ENCODE measurements at regions not wholly inside any gene's neighbourhood (a gene's known extent, or its start where the extent isn't known, plus 50 kb on each side); places are given as distances from the start of the nearest gene placed in this dataset.

DNA sequence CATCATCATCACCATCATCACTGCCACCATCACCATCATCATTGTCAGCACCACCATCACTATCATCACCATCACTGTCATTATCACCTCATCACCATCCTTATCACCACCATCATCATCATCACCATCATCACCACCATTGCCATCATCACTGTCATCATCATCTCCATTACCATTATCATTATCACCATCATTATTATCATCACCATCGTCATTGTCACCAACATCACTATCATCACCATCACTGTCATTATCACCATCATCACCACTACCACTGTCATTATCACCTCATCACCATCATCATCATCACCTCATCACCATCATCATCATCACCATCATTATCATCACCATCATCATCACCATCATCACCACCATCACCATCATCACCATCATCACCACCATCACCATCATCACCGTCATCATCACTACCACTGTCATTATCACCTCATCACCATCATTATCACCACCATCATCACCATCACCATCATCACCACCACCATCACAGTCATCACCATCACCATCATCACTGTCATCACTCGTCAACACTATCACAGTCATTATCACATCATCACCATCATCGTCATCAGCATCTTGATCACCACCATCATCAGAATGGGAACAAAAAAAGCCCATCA lies 191.1 kb downstream of the TTLL2 start:
- DNase-seq (ENCODE audit: low read depth): no peak

DNA sequence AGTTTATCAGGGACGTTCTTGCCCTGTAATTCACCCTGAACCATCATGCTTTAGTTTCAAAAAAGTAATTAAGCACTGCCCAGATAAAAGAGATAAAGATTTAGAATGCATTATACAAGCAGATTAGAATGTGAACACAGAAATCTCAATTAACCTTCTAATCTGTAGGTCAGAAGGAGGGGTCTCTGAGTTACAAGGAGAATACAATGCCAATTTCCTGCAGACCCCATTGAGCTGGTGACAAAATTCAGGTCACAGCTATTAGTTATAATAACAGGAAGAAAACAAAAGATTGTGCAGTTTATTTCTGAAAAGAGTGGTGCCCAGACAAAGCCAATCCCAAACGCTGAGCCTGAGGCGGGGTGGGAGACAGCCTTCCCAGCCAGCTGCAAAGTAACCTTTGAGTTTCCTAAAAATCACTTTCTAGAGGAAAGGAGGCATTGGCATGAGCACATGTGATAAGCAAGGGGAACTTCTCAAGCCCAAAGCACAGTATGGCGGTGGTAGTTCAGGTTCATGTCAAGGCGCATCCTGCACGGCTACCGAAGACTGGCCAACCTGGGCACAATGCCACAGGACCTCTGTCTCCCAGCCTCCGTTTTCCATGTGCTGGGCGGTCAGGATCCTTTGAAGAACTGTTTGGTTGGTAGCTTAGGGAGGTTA lies 192.5 kb downstream of the TTLL2 start:
- DNase-seq (ENCODE audit: low read depth): no peak

DNA sequence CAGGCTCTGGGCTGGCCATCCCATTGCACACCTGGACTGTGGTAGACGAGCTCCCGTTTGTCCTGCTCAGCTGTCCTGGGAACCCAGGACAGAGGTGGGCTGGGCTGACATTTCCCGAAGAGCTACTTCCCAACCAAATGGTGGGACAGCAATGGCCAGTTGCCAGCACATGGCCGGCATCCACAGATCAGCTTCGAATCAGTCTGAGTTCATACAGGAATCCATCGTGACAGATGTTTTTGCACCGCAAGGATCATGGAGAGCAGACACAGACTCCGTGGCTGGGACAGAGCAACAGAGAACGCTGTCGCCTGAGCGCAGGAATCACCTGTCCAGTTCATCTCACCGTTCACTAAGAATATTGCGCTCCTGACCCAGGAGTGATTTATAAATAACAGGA lies 198.5 kb downstream of the TTLL2 start:
- no peak for DNase-seq (ENCODE audit: low read depth)

DNA sequence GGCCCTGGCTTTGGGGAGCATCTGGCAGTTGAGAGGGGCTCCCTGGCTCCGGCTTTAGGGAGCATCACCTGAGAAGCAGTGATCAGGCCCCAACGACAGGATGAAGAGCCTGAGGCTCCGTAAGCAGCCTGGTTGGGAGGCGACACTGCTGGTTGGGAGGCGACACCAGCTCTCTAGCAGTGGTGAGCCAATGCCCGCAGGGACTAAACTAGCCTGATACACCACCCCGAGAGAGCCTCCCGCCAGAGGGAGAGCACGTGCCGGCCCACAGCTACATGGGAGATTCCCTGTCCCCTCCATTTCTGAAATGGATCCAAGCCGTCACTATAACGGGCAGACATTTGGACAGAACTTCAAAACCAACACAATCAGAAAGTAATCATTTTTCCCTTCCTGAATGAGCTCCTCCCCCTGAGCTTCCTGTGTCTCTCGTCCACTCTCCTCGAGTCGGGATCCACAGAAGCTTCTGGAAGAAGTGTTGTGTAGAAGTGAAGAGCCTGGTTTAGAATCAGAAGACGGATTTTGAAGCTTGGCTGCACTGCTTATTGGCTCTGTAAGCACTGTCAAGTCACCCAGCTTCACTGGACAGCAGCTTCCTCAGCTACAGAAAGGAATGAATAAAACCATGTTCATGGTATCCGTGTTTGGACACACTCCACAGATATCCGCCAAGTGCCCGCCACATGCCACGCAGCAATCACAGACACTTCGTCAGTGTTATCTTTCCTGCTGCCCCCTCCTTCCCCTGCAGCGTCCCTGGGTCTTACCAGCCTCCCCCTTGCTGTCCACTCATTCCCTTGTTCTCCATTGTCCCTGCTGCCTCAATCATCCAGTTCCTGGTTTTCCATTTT lies 199.6 kb downstream of the TTLL2 start:
- no peak for DNase-seq (ENCODE audit: low read depth)

DNA sequence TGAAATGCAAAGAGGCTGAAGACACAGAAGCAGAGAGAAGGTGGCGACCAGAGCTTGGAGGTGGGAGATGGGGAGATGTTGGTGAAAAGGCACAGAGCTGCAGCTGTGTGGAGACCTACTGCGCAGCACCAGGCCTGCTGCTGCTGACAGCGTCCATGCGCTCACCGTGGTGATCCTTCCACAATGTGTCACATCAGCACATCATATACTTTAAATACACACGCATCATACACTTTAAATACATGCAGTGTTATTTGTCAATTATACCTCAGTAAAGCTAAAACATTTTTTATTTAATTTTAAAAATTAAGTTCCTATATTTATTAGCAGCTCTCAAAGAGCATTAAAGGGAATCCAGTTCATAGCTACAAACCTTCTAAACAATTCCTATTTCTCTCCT lies 200.9 kb downstream of the TTLL2 start:
- no peak for DNase-seq (ENCODE audit: low read depth)

DNA sequence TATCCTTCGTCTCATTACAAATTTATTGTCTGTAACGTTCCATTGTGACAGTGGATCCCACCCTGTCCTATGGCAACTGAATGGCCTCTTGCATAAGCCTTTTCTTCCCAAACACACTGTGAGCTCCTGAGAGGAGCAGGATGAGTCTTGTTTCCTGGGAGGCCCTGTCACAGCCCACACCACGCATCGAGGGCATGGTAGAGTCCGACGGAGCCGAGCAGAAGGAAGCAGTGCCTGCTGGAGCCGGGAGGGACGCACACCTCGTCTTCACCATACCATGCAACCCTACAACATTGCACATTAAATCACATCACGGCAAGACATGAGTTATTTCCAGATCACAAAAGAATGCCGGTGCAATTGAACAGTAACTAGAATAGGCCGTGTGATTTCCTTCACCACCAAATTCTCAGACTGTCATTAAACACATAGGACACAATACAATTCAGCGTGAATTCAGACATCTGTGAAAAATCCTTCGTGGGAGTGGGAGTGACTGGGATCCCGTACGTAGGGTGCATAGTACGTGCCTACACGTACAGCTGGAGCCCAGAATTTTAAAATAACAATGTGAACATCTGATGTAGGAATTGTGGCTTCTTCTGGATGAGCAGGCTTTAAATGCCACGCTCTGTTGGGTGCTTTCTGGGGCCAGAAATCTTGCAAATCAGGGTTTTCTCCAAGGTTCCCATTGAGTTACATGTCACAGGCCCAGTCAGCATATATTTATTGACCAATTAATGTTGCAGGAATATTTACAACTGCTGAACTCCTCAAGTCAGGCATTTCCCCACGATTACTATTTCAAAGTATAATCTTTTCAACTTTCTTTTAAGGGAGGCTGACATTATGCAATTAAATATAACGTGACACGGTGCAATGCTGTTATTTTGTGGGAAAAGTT lies 201.8 kb downstream of the TTLL2 start:
- DNase-seq (ENCODE audit: low read depth): no peak

DNA sequence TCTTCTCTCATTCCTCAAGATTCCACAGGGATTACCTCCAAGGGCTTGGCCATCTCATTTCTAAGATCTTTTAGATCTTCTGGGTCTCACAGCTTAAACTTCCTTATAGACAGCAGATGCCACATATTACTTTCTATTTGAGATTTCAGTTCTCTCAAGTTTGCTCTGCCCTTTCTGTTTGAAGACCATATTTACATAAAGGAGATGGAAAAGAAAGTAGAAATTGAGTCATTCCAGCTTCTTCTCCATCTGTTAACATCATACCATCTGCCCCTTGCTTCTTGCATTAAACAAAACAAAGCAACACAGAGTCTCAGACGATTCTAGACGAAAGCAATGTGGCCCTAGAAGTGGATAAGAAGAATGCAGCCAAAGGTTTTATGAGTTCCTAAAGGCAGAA lies 203.4 kb downstream of the TTLL2 start:
- DNase-seq (ENCODE audit: low read depth): no peak

DNA sequence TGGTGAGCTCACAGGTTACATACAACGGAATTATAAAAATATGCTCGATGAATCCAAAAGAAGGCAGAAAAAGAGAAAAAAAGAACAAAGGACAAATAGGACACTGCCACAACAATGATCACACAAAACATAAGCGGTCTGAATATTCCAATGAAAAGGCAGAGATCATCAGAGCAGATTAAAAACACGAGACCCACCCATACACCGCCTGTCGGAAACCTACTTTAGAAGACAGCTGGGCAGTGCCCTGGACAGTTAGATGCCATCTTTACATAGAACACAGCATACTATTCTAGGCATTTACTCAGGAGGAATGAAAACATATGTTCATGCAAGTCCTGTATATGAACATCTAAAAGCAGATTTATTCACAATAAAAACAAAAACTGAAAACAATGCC lies 204.1 kb downstream of the TTLL2 start:
- no peak for DNase-seq (ENCODE audit: low read depth)

DNA sequence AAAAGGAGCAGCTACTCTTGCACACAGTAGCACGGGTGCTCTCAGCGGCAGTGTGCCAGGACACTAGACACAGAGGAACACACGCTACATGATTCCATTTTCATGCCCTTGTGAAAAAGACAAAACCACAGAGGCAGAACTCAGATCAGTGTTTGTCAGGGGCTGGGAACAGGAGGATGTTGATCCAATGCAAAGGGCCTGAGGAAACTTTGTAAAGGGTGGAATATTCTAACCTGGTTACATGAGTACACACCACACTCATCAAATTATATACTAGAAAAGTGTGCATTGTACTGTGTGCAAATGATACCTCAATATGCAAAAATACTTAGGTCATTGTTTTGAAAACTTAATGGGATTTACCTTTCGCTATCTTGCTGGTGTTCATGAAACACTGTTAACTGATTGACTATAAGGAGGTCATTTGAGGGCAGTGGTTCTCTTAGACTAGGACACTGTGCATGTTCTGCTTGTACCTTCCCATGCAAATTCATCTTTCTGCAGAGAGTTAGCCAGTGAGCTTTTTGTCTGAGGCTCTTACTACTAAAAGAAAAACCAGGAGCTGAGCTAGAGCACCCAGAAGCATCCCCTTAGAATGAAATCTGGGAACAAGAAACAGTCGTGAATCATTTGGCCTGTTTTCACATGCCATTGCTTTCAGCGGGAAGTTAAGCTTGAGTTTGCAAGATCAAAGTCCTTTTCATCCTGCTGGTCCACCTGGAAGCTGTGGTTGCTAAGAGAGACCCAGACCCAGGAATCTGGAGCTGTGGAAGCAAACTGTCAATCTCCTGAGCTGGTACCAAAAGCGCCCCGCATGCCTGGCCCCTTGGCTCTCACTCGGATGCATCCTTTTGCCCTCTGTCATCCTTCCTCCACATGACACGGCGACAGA lies 204.8 kb downstream of the TTLL2 start:
- DNase-seq (ENCODE audit: low read depth): no peak

DNA sequence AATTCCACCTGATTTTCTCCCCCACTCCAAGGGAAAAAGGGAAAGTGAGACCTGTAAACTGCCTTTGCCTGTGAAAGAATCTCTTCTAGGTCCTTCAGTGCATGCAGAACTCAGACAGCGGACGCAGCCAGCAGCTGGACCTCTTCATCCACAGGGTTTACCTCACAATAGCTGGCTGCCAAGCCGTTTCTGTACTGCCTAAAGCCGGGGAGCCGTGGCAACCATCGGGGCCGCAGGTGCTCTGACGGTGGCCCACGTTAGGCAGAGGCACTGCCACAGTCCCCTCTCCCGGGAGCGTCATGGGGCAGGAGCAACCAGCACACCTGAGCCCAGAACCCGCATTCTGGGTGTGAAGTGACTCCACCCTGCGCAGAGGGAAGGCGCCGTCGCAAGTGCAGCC lies 206.1 kb downstream of the TTLL2 start:
- DNase-seq (ENCODE audit: low read depth): no peak

DNA sequence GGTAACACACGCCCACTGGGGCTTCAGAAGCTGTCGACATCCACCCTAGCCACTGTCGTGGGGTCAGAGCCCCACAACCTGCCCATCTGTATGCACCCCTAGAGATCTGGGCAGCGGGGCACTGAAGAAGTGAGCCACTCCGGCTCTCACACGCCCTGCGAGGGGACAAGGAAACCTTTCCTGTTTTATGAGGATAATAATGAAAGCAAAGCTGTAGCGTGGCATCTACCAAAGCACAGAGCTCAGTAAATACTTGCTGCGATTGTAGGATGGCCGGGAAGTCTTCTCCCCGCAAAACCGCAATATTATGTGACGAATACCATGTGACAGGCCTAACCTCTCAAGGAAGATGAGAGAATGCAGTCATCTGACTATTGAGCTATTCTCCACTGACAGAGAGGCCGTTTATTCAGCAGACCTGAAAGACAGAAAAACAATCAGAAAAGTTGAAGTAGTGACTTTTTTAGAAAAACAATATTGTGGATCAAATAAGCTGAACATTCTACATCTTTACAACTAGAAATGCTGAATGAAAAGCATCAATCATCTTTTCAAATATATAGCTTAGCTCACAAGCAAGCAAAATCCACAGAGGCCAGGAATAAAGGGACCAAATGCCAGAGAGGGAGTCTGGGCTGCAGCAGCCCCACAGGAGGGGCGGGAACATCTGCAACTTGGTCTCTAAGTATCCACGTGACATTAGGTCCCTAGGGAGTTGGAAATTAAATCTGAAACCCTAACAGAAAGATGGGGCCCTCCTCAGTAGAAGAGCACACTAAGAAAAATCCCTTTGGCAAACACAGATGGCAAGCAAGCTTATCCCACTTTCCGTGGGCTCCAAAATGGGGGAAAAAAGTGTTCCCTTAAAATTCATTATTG lies 207.8 kb downstream of the TTLL2 start:
- DNase-seq (ENCODE audit: low read depth): no peak

DNA sequence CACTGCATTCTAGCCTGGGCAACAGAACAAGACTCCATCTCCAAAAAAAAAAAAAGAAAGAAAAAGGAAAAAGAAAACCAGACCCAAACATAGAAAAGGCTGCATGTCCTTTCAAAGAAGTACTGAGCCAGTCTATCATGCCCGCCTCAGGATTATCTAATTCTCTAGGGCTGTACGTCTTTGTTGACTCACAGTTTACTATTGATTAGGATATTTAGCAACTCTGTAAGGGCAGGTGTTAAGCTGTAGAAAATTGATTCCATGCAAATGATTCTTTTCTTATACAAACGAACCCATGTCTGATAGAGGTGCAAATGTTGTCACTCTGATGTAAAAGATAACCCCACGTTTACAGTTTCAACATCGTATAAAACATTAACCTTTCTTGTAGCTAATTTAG lies 209.0 kb downstream of the TTLL2 start:
- no peak for DNase-seq (ENCODE audit: low read depth)

DNA sequence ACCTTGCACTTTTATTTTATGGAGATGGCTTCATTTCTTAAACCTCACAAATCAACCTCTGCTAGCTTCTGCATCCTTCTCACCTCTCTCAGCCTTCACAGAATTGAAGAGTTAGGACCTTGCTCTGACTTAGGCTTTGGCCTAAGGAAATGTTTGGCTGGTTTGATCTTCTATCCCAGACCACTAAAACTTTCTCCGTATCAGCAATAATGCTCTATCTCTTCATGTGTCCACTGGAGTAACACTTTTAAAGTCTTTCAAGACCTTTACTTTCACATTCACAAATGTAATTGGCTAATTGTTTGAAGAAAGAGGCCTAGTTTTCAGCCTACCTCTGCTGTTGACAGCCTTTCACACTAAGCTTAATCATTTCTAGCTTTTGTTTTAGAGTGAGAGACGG lies 212.9 kb downstream of the TTLL2 start:
- DNase-seq (ENCODE audit: low read depth): no peak

DNA sequence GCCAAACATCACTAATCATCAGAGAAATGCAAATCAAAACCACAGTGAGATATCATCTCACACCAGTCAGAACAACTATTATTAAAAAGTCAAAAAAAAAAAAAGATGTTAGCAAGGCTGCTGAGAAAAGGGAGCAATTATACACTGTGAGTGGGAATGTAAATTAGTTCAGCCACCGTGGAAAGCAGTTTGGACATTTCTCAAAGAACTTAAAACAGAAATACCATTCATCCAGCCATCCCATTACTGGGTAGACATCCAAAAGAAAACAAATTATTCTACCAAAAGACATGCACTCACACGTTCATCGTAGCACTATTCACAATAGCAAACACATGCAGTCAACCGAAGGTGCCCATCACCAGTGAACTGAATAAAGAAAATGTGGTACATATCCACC lies 213.9 kb downstream of the TTLL2 start:
- DNase-seq (ENCODE audit: low read depth): no peak

DNA sequence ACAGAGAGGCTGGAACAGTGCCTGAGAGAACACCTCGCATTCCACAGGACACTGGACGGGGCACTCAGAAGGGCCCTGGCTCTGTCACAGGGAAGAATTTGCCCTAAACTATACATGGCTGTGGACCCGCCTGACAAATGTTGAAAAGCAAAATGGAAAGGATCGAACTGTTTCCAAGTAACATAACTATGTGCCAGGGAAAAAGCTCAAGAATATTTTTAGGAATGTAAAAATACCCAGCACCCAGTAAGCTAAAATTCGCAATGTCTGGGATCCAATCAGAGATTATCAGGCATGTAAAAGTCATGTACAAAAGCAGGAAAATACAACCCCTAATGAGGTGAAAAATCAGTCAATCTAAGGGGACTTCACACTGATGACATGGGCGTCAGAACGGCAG lies 215.9 kb downstream of the TTLL2 start:
- DNase-seq (ENCODE audit: low read depth): no peak

DNA sequence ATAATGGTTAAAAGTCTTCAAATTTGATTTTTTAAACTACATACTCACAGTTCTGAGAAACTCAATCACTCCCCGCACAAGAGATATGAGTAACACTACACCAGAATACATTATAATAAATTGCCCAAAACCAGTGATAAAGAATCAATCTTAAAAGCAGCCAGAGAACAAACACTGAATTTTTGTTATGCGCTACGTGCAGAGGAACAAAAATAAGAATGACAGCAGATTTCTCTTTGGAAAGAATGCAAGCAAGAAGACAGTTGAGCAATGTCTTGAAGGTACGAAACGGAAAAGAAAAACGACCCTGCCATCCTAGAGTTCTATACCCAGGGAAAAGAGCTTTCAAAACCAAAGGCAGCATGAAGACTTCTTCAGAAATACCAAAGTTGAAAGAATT lies 216.7 kb downstream of the TTLL2 start:
- DNase-seq (ENCODE audit: low read depth): no peak

DNA sequence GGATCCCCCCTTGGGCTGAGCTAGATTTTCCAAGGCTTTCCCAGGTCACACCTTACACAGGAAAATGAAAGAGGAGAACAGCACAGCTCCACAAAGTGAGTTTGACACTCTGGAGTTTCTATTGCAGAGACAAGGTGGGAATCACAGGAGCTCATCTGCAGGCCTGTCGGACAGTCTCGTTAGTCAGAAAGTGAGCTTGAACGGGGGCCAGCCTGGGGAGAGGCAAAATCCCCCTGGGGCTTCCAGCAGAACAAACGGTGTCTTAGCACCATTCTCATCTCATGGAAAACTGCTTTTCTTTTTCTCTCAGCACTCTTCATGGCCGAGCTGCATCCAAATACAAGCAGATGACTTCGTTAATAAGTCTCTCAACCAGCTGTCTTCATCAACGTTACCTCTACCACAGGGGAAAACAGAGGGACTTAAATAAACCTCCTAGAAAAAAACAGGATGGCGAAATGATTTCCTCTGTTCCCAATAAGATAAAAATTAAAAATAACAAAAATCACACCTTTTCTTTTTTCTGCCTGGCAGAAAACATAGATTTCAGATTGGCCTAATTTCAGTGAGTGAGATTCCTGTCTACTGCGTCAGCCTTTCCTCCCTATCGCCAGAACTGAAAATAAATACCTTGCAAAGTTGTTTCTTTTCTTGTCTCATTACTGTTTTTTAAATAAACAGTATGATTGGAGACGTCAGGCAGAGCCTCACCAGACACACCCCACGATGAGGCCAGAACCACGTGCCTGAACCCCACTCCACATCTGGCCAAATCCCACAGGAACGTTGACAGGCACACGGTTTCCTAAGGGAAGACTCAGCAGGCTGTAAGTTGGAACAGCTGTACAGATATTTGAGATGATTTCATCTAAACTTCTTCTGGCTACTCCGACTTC lies 219.0 kb downstream of the TTLL2 start:
- peak; percentile 39 for DNase-seq (ENCODE audit: low read depth)

DNA sequence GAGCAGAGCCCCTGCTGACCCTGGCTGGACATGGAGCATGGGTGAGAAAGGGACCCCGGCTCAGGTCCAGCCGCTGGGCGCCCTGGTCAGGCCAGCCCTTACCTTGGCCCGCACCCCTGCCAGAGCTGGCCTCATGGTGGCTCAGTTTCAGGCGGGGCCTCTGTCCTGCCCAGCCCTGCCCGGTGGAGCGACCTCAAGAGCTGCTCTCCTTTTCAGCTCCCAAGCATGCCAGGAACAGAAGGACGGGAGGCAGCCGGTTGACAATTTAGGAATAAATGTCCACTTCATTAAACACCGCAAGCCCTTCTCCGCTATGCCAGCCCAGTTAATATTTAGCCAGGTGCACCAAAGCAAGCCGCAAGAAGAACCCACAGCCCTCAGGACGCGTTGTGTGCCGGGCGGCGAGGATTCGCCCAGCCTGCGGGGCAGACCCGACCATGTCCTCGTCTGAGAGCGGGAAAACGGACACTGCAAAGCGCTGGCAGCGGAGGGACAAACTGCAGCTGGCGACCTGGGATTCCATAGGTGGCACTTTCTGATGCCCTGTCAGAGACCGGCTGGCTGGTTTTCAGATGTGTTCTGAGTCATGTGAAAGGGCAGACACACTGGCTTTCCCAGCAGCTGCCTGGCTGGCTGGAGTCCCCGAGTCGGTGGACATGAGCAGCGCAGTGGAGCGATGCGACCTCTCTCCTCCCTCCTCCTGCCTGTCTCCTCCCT lies 221.9 kb downstream of the TTLL2 start:
- DNase-seq (ENCODE audit: low read depth): no peak

DNA sequence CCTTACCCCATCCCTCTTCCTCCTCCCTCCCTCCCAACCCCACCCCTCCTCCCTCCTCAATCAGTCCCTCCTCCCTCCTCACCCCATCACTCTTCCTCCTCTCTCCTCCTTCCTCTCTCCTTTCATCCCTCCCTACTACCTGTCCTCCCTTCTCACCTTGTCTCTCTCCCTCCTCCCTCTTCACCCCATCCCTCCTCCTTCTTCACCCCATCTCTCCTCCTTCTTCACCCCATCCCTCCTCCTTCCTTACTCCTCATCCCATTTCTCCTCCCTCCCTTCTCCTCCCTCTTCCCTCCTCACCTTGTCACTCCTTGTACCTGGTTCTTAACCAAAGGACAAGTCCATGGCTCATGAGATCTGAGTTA lies 222.4 kb downstream of the TTLL2 start:
- no peak for DNase-seq (ENCODE audit: low read depth)

All from fibroblast of the conjunctiva (primary cell).